Activated naive CD4-positive, alpha-beta T cell treated with Interleukin-2 at 50 U/mL for 16 hours (primary cell): ENCODE measurements at regions not wholly inside any gene's neighbourhood (a gene's known extent, or its start where the extent isn't known, plus 50 kb on each side); places are given as distances from the start of the nearest gene placed in this dataset.

ENCODE experiments used
- DNase-seq: peaks from one replicate; pipeline ENCODE4 v3.0.0-alpha.2; 2020

GRCh38 chr10:3537518-3537917 is 247.5 kb downstream of the KLF6 start:
- DNase-seq = no peak

GRCh38 chr10:3535001-3535400 is 250.0 kb downstream of the KLF6 start:
- no peak for DNase-seq

GRCh38 chr10:3534433-3534832 is 250.6 kb downstream of the KLF6 start:
- DNase-seq = no peak

GRCh38 chr10:3533296-3533695 is 251.7 kb downstream of the KLF6 start:
- no peak for DNase-seq

GRCh38 chr10:3532644-3533043 is 252.4 kb downstream of the KLF6 start:
- no peak for DNase-seq

GRCh38 chr10:3531670-3532069 is 253.3 kb downstream of the KLF6 start:
- DNase-seq = no peak

- DNase-seq = no peak
These were observed 254.0 kb downstream of the KLF6 start for GRCh38 chr10:3530783-3531645.

GRCh38 chr10:3530346-3530745 is 254.7 kb downstream of the KLF6 start:
- DNase-seq = no peak

- no peak for DNase-seq
These were observed 255.3 kb downstream of the KLF6 start for GRCh38 chr10:3529691-3530090.

- DNase-seq = no peak
These were observed 256.1 kb downstream of the KLF6 start for GRCh38 chr10:3528823-3529403.

GRCh38 chr10:3528271-3528670 is 256.7 kb downstream of the KLF6 start:
- DNase-seq = no peak

- no peak for DNase-seq
These were observed 257.1 kb downstream of the KLF6 start for GRCh38 chr10:3527869-3528268.

GRCh38 chr10:3526727-3527501 is 258.1 kb downstream of the KLF6 start:
- no peak for DNase-seq

- DNase-seq = no peak
These were observed 259.1 kb downstream of the KLF6 start for GRCh38 chr10:3525832-3526449.

- no peak for DNase-seq
These were observed 260.7 kb downstream of the KLF6 start for GRCh38 chr10:3524086-3524960.

- no peak for DNase-seq
These were observed 261.5 kb downstream of the KLF6 start for GRCh38 chr10:3523309-3524050.

- no peak for DNase-seq
These were observed 268.1 kb downstream of the KLF6 start for GRCh38 chr10:3516923-3517255.

- no peak for DNase-seq
These were observed 268.6 kb downstream of the KLF6 start for GRCh38 chr10:3516234-3516922.

- no peak for DNase-seq
These were observed 270.3 kb downstream of the KLF6 start for GRCh38 chr10:3514691-3515090.

- DNase-seq = no peak
These were observed 272.7 kb downstream of the KLF6 start for GRCh38 chr10:3512263-3512662.

- no peak for DNase-seq
These were observed 273.5 kb downstream of the KLF6 start for GRCh38 chr10:3511483-3511882.
